Stimulated activated CD8-positive, alpha-beta memory T cell treated with anti-CD3 and anti-CD28 coated beads, Interleukin-12 subunit alpha, Interleukin-12 subunit beta, amount 100 ng/mL, for 4 hours (primary cell): ENCODE measurements at regions not wholly inside any gene's neighbourhood (a gene's known extent, or its start where the extent isn't known, plus 50 kb on each side); places are given as distances from the start of the nearest gene placed in this dataset.
"Not testable (repeated sequence)": the region's sequence is repeated elsewhere in the genome, so short reads cannot be mapped to it uniquely, and the experiment has no call there.

Source experiments
- DNase-seq: peaks from one replicate; pipeline ENCODE4 v3.0.0-alpha.2; 2020; ENCODE audit warnings: low read depth

- DNase-seq: no peak
Observed at GRCh38 chr7:101708223-101708622, 79.1 kb upstream of the MYL10 start.

GRCh38 chr7:101712652-101713051 lies 83.6 kb upstream of the MYL10 start:
- DNase-seq: no peak

DNA sequence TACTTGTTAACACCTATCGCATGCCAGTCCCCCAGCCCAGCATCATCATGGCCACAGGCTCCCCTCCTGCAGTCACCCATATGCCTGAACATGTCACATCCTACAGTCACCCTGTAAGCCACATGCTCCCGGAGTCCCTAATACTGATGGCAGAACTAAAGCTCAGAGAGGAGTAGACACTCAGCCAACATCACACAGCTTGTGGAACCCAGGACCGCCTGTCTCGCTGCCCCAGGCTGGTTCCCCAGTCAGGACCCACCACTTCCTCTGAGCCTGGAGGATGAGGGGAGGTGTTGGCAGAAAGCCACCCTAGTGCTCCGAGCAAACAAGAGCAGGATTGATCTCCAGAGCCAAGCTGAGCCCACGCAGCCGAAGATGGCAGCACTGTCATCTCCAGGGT lies 85.0 kb upstream of the MYL10 start:
- DNase-seq: no peak

GRCh38 chr7:101717628-101718357 lies 88.7 kb upstream of the MYL10 start:
- no peak for DNase-seq

DNA sequence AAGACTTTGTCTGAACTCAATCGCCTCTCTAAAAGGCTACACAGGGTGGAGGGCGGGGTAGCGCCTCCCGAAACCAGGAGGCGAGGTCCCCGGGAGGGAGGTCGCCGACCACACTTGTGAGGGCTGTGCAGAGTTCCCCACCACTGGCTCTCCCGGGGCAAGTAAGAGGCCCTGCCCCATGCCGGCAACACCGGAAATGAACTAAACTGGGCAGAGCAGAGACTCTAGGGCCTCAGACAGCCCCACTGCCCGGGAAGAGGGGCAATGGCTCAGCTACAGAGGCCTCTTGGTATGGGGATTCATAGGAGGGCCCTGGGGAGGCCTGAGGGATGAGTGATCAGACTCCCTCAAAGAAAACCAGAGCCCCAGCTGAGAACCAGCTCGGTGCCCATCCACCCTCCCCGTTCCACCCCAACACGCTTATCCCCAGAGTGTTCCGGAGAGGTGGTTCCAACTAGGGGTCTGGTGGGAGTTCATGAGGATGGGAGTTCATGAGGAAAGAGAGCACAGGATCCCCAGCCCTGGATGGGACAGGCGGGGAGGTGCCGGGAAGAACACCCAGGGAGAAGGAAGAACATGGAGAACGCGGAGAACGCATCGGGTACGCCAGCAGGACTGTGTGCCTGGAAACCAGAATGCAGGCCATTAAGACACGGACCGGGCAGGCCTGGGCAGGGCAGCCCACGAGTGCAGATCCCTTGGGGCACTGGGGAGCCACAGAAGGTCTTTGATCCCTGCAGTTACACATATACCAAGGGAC lies 89.4 kb upstream of the MYL10 start:
- DNase-seq: no peak

DNA sequence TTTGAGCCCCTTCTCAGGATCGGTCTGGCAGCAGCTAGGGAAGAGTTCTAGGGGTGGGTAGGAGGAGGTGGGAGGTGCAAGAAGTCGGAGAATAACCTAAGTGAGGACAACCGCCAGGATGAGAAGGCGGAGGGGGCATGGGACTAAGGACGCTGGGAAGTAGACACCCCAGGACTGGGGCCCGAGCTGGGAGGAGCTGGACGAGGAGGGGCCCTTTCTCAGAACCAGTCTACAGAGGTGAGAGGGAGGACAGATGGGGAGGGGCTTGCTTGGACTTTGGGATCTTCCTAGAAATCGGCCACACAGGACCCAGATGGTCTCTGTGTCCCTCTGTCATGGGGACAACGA lies 90.0 kb upstream of the MYL10 start:
- DNase-seq: no peak

DNA sequence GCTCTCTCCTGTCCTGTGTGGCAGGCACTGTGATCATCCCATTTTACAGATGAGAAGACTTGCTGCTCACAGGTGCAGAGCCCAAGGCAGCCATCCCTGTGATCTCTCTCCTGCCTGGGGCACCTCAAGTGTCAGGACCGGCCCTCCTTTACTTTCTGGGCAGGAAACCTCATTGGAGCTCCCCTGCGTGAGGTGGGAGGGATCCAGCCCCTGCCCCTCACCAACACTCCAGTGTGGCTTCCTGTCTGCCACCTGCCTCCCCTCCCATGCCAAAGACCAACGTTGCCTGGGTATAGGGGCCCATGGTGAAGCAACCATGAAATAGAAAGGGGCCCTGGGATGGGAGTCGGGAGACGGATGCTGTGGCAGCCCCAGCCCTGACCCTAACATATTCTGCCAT lies 91.2 kb upstream of the MYL10 start:
- no peak for DNase-seq

GRCh38 chr7:101722247-101722646 lies 93.2 kb upstream of the MYL10 start:
- no peak for DNase-seq

DNA sequence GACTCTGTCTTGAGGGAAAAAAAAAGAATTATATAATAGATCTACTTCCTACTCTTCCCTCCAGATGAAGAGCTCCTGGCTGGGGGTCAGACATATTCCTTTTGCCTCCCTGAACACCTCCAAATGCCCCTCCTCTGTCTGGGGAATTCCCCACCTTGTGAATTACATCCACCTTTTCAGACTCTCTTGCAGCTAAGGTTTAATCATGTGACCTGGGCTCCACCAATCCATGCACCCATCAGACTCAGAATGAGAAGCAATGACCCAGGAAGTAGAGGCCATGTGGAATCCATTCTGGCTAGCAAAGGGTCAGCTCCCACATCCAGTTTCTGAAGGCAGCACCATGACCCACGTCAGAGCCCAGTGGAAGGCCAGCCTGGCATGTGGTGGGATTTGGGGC lies 93.6 kb upstream of the CUX1 start:
- no peak for DNase-seq

DNA sequence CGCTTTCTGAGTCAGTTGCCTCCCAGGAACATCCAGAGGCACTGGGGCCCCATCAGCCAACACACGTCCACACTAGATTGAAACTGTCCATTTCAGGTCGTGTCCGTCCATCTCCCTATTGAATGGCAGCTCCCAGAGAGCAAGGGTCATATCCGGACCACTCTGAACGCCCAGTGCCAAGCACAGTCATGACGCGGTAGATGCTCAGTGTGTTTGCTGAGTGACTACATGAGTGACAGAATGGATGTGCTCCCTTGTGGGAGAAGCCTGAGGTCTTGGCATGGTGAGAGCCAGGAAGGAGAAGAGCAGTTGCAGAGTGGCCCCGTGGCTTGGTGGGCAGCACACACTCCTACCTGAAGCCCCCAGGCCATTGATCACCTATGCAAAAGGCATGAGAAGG lies 92.5 kb upstream of the CUX1 start:
- no peak for DNase-seq

DNA sequence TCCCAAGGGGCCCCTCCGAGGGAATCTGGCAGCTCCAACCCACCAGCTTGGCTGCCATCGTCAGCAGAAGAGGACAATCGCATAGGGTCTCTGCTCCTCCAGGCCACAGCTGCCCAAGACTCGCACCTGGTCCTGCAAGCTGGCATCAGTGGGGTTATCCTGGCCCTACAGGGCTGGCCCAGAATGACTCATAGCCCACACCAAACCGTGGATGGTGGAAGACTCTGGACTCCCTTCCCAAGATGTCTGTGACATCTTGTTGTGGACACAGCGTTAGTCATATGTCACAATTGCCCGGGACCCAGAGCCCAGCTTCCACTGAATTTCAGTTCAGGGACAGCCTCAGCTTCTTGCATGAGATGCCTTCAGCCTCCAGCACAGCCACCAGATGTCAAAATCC lies 91.5 kb upstream of the CUX1 start:
- no peak for DNase-seq

- DNase-seq: no peak
Observed at GRCh38 chr7:101727184-101727583, 90.2 kb upstream of the CUX1 start.

GRCh38 chr7:101728128-101728527 lies 89.3 kb upstream of the CUX1 start:
- no peak for DNase-seq

- not testable (repeated sequence) for DNase-seq
Observed at GRCh38 chr7:101728873-101729240, 88.6 kb upstream of the CUX1 start.

GRCh38 chr7:101729241-101729883 lies 88.1 kb upstream of the CUX1 start:
- DNase-seq: no peak

GRCh38 chr7:101731502-101732084 lies 85.8 kb upstream of the CUX1 start:
- DNase-seq: no peak

GRCh38 chr7:101733713-101734475 lies 83.5 kb upstream of the CUX1 start:
- no peak for DNase-seq

DNA sequence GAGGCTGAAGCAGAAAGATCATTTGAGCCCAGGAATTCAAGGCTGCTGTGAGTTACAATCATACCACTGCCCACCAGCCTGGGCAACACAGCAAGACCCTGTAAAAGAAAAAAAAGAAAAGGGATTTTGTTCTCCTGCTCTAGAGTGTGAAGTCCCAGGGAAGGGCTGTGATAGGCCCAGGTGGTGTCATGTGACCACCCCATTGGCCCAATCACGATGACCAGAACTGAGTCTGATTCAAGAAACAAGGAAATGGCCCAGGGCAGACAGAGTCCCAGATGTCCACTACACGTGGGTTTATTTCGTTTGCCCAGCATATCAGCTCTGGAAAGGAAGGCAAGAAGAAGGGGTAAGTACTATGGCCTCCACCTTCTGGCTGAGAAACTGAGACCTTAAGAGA lies 81.3 kb upstream of the CUX1 start:
- no peak for DNase-seq

GRCh38 chr7:101739775-101740398 lies 77.5 kb upstream of the CUX1 start:
- no peak for DNase-seq

GRCh38 chr7:101740981-101741725 lies 76.3 kb upstream of the CUX1 start:
- DNase-seq: no peak
